Type B pancreatic cell (in vitro differentiated cells): ENCODE measurements at regions not wholly inside any gene's neighbourhood (a gene's known extent, or its start where the extent isn't known, plus 50 kb on each side); places are given as distances from the start of the nearest gene placed in this dataset.

Source experiments
- DNase-seq: peaks from one replicate; pipeline ENCODE4 v3.0.0; 2021; ENCODE audit warnings: mixed read lengths; ENCODE audit not compliant: unreplicated experiment; ENCODE audit errors: extremely low spot score
- H3K27ac Mint-ChIP-seq: 2 replicates; pipeline ENCODE4 v1.8.0; 2021; ENCODE audit warnings: mild to moderate bottlenecking, mixed read lengths
- H3K27me3 Mint-ChIP-seq: 2 replicates; pipeline ENCODE4 v1.8.0; 2021; ENCODE audit warnings: mixed read lengths
- H3K36me3 Mint-ChIP-seq: 2 replicates; pipeline ENCODE4 v1.8.0; 2021; ENCODE audit warnings: mixed read lengths
- H3K4me1 Mint-ChIP-seq: one replicate; pipeline ENCODE4 v1.8.0; 2021; ENCODE audit warnings: mixed read lengths; ENCODE audit not compliant: unreplicated experiment
- H3K4me3 Mint-ChIP-seq: 2 replicates; pipeline ENCODE4 v1.8.0; 2021; ENCODE audit warnings: mild to moderate bottlenecking, mixed read lengths
- H3K9me3 Mint-ChIP-seq: 2 replicates; pipeline ENCODE4 v1.8.0; 2021; ENCODE audit warnings: mixed read lengths
- CTCF ChIP-seq: fragments of 200-600 bp; sonication (generic); conservative IDR thresholded peaks from 2 replicates; pipeline ENCODE4 v1.5.0; 2021; ENCODE audit warnings: antibody characterized with exemption, mild to moderate bottlenecking

GRCh38 chr3:10601857-10602230 lies 96.5 kb upstream of the ATP2B2 start:
- Mint-ChIP-seq H3K4me3 (no peak overlapping the region), H3K4me1 (no peaks in the 10 kb centered on the region), H3K27me3 (peaks cover 36% of the 10 kb centered on the region), H3K27ac (no peak overlapping the region), H3K36me3 (no peaks in the 10 kb centered on the region), H3K9me3 (no peaks in the 10 kb centered on the region)
- TF ChIP-seq CTCF, result no peak
- DNase-seq, result no peak

GRCh38 chr3:10602271-10602670 lies 96.9 kb upstream of the ATP2B2 start:
- Mint-ChIP-seq H3K27me3 (peaks cover 37% of the 10 kb centered on the region), H3K4me3 (no peak overlapping the region), H3K36me3 (no peaks in the 10 kb centered on the region), H3K27ac (no peak overlapping the region), H3K4me1 (no peaks in the 10 kb centered on the region), H3K9me3 (no peaks in the 10 kb centered on the region)
- DNase-seq, result no peak
- no peak for TF ChIP-seq CTCF

- H3K4me3 Mint-ChIP-seq, result no peak overlapping the region
- no peaks in the 10 kb centered on the region for H3K9me3 Mint-ChIP-seq
- TF ChIP-seq CTCF, result no peak
- DNase-seq, result no peak
- no peaks in the 10 kb centered on the region for H3K4me1 Mint-ChIP-seq
- H3K27me3 Mint-ChIP-seq, result peaks cover 43% of the 10 kb centered on the region
- no peak overlapping the region for H3K27ac Mint-ChIP-seq
- no peaks in the 10 kb centered on the region for H3K36me3 Mint-ChIP-seq
These were observed 97.7 kb upstream of the ATP2B2 start for GRCh38 chr3:10602769-10603768.

DNA sequence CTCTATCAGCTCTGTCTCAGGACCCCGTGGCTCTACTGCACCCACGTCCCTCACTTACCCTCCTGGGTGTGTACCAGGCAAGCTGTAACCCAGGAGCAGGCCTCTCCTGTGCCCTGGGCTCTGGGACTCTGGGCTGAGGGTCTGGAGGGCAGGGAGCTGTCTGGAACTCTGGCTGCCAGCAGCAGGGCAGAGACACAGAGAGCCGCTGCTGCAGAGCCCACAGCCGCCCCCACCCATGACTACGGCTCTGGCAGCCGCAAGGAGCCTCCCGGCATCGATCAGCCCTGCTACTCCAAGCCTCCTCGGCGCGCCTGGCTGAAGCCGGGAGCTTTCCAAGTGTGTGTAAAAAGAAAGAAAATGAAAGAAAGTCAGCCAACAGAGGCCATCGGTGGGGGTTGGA lies 103.7 kb upstream of the ATP2B2 start:
- peaks cover 50% of the 10 kb centered on the region for H3K27me3 Mint-ChIP-seq
- no peak for TF ChIP-seq CTCF
- H3K9me3 Mint-ChIP-seq, result no peaks in the 10 kb centered on the region
- H3K4me1 Mint-ChIP-seq, result no peaks in the 10 kb centered on the region
- DNase-seq, result no peak
- no peak overlapping the region for H3K27ac Mint-ChIP-seq
- no peaks in the 10 kb centered on the region for H3K36me3 Mint-ChIP-seq
- no peak overlapping the region for H3K4me3 Mint-ChIP-seq

DNA sequence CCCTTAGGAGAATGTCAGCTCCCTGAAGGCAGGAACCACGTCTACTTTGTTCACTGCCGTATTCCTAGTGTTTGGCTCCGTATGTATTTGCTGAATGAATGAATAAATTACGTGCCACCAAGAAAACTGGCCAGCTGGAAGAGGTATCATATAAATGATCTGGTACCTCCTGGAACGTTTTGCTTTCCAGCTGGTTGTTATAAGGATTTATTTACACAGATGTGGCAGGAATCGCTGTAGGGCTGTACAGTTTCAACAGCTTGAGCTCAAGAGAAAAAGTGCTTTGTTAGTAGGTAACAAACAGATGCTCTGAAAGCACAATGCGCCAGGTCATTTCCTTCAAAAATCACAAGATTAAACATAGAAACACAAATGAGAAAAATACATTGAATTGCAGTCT lies 108.8 kb upstream of the ATP2B2 start:
- peaks cover 50% of the 10 kb centered on the region for H3K27me3 Mint-ChIP-seq
- no peak for DNase-seq
- H3K9me3 Mint-ChIP-seq, result no peaks in the 10 kb centered on the region
- no peaks in the 10 kb centered on the region for H3K36me3 Mint-ChIP-seq
- H3K4me1 Mint-ChIP-seq, result no peaks in the 10 kb centered on the region
- no peak for TF ChIP-seq CTCF
- no peak overlapping the region for H3K4me3 Mint-ChIP-seq
- H3K27ac Mint-ChIP-seq, result no peak overlapping the region
